HFF-Myc (cell line): ENCODE measurements at regions not wholly inside any gene's neighbourhood (a gene's known extent, or its start where the extent isn't known, plus 50 kb on each side); places are given as distances from the start of the nearest gene placed in this dataset.

Experiments
- DNase-seq: peaks from one replicate; pipeline ENCODE4 v3.0.0-alpha.2; 2011; ENCODE audit warnings: low read depth; ENCODE audit errors: extremely low read depth
- H3K4me3 ChIP-seq: replicated peaks from 2 replicates; pipeline ENCODE4 v1.5.1; 2011; ENCODE audit warnings: low read depth, mild to moderate bottlenecking, control low read depth, low read length
- TF ChIP-seq, protein P1 (sequence below): IDR thresholded peaks from 2 replicates; pipeline ENCODE4 v1.5.1; 2012; ENCODE audit warnings: mild to moderate bottlenecking, low read depth, low read length, control low read depth; ENCODE audit errors: missing control alignments

DNA sequence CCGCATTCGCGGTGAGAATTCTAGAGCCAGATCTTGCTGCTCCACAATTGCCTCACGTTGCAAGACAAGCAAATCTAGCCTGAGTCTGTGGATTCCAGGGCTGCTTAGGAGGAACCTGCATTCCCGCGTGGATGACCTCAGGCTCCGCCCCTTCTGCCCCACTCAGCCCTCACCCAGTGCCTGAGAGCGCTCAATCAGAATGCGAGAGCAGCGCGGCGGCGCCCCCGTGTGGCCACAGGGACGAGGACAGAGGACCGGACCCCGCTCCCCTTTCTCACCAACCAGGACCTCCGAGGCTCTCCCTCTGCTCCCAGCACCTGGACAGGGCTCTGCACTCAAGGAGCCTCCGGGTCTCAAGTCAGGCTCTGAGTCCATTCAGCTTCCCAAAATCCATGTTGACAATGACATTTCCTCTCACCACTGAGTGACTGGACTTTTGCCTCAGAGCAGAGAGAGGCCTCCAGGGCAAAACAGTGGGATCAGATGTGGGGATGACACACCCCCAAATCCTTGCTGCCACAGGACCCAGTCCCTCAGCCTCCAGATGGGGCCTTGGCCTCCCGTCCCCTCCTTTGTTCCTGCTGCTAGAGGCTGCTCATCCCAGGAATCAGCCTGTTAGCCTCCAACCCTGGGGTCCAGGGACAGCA lies 52.0 kb downstream of the RPP21 start:
- TF ChIP-seq, protein P1, sequence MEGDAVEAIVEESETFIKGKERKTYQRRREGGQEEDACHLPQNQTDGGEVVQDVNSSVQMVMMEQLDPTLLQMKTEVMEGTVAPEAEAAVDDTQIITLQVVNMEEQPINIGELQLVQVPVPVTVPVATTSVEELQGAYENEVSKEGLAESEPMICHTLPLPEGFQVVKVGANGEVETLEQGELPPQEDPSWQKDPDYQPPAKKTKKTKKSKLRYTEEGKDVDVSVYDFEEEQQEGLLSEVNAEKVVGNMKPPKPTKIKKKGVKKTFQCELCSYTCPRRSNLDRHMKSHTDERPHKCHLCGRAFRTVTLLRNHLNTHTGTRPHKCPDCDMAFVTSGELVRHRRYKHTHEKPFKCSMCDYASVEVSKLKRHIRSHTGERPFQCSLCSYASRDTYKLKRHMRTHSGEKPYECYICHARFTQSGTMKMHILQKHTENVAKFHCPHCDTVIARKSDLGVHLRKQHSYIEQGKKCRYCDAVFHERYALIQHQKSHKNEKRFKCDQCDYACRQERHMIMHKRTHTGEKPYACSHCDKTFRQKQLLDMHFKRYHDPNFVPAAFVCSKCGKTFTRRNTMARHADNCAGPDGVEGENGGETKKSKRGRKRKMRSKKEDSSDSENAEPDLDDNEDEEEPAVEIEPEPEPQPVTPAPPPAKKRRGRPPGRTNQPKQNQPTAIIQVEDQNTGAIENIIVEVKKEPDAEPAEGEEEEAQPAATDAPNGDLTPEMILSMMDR: peak; percentile 96
- no peak overlapping the region for H3K4me3 ChIP-seq
- DNase-seq: peak; percentile 19

DNA sequence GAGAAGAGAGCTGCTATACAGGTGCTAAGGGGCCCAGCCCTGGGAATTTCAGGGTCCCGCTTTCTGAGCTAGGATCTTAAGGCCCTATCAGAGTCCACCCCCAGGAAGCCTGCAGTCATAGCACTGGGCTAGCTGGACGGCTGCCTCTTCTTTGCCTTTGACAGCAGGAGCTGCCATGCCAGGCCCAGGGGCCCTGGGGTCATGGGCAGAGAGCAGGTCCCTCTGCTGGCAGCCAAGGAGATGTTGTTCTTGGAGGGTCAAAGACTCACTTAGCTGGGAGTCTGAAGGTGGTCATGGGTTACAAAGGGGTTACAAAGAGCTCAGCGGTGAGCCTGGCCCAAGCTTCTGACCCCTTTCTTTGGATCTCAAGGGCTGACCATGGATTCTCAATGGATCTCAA lies 52.7 kb downstream of the RPP21 start:
- DNase-seq: no peak
- TF ChIP-seq, protein P1: no peak
- no peak overlapping the region for H3K4me3 ChIP-seq

DNA sequence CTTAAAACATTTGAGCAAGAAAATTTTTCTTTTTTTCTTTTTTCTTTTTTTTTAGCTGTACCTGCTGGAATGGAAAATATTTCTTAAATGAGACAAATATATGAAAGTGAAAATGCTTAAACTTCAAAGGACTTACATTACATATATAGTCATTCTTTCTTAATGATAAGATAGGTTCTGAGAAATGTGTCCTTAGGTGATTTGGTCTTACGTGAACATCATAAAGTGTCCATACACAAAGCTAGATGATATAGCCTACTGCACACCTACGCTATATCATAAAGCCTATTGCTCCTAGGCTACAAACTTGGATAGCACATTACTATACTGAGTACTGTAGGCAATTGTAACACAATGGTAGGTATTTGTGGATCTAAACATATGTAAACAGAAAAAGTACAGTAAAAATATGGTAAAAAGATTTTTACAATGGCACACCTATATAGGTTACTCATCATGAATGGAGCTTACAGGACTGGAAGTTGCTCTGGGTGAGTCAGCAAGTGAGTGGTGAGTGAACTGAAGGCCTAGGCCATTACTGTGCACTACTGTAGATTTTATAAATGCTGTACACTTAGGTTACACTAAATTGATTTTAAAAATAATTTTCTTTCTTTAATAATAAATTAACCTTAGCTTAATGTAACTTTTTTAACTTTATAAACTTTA lies 54.6 kb downstream of the RPP21 start:
- TF ChIP-seq, protein P1: no peak
- DNase-seq: no peak
- H3K4me3 ChIP-seq: no peak overlapping the region

DNA sequence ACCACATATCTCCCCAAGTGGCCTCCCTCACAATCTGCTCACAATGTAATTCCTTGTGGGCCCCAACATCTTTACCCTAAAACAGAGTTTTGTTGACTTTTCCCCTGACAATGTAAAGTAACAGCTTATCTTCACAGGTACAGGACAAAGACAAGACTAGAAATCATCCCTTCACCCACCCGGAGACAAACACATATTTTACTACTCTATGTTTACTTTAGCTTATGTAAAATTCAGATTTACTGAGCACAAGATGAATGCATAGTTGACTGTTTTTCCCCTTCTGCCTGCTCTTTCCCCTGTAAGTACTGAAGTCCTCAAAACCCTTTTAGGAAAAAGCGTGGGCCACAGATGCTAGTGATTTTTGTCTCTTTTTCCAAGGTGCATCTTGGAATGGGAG lies 61.0 kb downstream of the RPP21 start:
- H3K4me3 ChIP-seq: no peak overlapping the region
- TF ChIP-seq, protein P1: no peak
- DNase-seq: no peak

DNA sequence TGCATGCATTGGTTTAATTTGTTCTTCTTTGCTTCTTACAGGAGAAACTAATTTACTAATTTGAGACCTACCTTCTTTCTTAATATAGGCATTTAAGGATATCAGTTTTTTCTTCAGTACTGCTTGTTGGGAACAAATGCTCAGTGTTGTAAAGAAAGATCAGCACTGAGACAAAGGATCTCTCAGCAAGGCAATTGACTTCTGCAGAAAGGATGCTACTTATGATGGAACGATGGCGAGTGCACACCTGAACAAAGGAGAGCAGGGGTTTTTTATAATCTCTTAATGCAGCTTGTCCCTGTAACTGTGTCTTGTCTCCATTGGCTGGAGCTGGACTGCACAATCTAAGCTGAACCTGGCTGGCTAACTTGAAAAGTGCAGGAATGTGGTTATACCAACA lies 64.2 kb downstream of the RPP21 start:
- TF ChIP-seq, protein P1: no peak
- no peak for DNase-seq
- H3K4me3 ChIP-seq: no peak overlapping the region

DNA sequence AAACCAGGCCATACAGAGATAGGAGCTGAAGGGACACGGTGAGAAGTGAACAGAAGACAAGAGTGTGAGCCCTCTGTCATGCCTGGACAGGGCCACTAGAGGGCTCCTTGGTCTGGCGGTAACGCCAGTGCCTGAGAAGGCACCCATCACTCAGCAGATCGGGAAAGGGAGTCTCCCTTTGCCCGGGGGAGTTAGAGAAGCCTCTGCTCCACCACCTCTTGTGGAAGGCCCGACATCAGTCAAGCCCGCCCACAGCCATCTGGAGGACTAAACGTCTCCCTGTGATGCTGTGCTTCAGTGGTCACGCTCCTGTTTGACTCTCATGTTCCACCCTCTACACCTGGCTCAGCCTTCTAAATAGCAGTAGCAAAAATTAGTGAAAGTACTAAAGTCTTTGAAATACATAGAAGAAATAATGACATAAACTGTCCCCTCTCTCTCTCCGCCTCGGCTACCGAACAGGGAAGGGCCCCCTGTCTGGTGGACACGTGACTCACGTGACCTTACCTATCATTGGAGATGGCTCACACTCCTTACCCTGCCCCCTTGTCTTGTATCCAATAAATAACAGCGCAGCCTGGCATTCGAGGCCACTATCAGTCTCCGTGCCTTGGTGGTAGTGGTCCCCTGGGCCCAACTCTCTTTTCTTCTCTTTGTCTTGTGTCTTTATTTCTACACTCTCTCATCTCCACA lies 66.7 kb downstream of the RPP21 start:
- no peak overlapping the region for H3K4me3 ChIP-seq
- TF ChIP-seq, protein P1: peak; percentile 84
- peak; percentile 9 for DNase-seq
